ENCODE measurements at regions not wholly inside any gene's neighbourhood (a gene's known extent, or its start where the extent isn't known, plus 50 kb on each side); places are given as distances from the start of the nearest gene placed in this dataset.
A peak's percentile ranks its signal among the peaks of the same experiment; 100 is the strongest.

DNA sequence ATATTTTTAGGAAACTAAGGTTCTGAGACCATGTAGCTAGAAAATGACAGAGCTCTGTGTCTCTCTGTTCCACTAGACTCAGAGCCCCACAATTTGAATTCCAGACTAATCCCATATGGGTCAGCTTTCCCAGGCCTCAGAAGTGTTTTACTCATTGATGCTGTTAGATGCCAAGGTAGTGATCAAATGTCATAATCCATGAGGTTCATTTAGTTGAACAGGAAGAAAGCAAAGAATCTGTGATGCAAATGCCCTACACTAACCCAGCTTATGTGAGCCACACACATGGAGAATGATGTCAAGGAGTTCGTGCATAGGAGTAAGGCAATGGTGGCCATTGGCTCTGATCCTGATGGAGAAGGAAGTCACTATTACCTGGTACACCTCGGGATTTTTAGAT, 363.4 kb upstream of the RARB start:
- H3K27me3 ChIP-seq, result no peaks in the 10 kb centered on the region
- no peaks in the 10 kb centered on the region for H3K9me3 ChIP-seq
- no peaks in the 10 kb centered on the region for H3K4me1 ChIP-seq
- H3K27ac ChIP-seq, result no peak overlapping the region
- DNase-seq (ENCODE audit: low spot score), result no peak
- TF ChIP-seq, protein P1, sequence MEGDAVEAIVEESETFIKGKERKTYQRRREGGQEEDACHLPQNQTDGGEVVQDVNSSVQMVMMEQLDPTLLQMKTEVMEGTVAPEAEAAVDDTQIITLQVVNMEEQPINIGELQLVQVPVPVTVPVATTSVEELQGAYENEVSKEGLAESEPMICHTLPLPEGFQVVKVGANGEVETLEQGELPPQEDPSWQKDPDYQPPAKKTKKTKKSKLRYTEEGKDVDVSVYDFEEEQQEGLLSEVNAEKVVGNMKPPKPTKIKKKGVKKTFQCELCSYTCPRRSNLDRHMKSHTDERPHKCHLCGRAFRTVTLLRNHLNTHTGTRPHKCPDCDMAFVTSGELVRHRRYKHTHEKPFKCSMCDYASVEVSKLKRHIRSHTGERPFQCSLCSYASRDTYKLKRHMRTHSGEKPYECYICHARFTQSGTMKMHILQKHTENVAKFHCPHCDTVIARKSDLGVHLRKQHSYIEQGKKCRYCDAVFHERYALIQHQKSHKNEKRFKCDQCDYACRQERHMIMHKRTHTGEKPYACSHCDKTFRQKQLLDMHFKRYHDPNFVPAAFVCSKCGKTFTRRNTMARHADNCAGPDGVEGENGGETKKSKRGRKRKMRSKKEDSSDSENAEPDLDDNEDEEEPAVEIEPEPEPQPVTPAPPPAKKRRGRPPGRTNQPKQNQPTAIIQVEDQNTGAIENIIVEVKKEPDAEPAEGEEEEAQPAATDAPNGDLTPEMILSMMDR (IDR thresholded peaks at IDR 0.05), result no peak
- no peak overlapping the region for H3K4me3 ChIP-seq
- no peaks in the 10 kb centered on the region for H3K36me3 ChIP-seq

DNA sequence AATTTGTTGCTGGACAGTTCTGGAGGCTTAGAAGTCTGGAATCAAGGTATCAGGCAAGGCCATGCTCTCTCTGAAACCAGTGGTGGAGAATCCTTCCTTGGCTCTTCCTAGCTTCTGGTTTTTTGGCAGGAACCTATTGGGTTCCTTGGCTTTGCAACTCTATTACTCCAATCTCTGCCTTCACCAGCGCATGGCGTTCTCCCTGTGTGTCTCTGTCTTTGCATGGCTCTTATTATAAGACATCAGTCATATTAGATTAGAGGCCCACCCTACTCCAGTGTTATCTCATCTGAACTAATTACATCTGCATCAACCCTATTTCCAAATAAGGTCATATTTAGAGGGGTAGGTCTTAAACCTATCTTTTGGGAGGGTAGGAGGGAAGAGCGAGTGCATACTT, 358.1 kb upstream of the RARB start:
- DNase-seq (ENCODE audit: low spot score), result no peak
- Histone ChIP-seq H3K36me3 (no peaks in the 10 kb centered on the region), H3K27ac (no peak overlapping the region), H3K9me3 (no peaks in the 10 kb centered on the region), H3K4me1 (peaks cover 0 to 12% of the 10 kb centered on the region in 2 donors), H3K4me3 (no peak overlapping the region), H3K27me3 (no peaks in the 10 kb centered on the region)
- TF ChIP-seq, protein P1 (IDR thresholded peaks at IDR 0.05), result no peak

DNA sequence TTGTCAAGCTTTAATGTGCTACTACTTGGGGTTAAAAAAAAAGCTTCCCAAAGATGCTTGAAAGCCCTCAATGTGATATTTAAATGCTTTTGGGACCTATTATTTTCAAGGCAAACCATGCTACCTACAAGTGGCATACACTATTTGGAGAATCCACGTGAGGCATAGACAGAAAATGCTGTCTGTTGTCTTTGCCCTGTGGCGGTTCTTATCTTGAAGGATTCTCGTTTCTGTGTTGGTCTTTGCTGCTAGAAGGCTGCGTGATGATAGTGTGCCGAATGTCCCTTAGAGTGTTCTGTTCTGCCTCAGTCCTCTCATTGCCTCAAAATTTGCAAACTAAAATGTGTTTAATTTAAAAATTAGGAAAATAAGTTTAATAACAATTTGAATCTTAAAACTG, 356.2 kb upstream of the RARB start:
- DNase-seq (ENCODE audit: low spot score), result no peak
- no peaks in the 10 kb centered on the region for H3K9me3 ChIP-seq
- no peak overlapping the region for H3K4me3 ChIP-seq
- peaks cover 0 to 12% of the 10 kb centered on the region in 2 donors for H3K4me1 ChIP-seq
- H3K27me3 ChIP-seq, result no peaks in the 10 kb centered on the region
- no peak overlapping the region for H3K27ac ChIP-seq
- H3K36me3 ChIP-seq, result no peaks in the 10 kb centered on the region
- TF ChIP-seq, protein P1 (IDR thresholded peaks at IDR 0.05), result no peak

DNA sequence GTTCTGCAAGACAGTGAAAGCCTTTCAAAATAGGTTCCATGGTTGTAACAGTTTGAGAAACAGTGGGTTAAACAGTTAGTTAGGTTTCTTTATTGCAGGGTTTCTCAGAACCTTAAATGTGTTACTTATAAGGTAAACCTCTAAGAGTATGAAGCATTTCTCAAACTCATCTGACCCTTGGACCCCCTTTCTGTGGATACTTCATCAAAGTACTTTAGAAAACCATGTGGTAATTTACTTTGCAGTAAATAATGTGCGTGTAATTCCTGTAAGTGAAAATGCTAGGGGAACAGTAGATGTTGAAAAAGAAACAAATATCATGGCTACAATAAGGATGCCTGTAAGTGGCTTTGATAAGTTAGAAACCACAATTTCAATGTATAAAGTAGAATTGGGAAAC, 354.6 kb upstream of the RARB start:
- H3K36me3 ChIP-seq, result no peaks in the 10 kb centered on the region
- no peaks in the 10 kb centered on the region for H3K9me3 ChIP-seq
- DNase-seq (ENCODE audit: low spot score), result no peak
- no peak overlapping the region for H3K27ac ChIP-seq
- no peaks in the 10 kb centered on the region for H3K27me3 ChIP-seq
- TF ChIP-seq, protein P1 (IDR thresholded peaks at IDR 0.05), result no peak
- H3K4me3 ChIP-seq, result no peak overlapping the region
- H3K4me1 ChIP-seq, result peaks cover 0 to 12% of the 10 kb centered on the region in 2 donors

DNA sequence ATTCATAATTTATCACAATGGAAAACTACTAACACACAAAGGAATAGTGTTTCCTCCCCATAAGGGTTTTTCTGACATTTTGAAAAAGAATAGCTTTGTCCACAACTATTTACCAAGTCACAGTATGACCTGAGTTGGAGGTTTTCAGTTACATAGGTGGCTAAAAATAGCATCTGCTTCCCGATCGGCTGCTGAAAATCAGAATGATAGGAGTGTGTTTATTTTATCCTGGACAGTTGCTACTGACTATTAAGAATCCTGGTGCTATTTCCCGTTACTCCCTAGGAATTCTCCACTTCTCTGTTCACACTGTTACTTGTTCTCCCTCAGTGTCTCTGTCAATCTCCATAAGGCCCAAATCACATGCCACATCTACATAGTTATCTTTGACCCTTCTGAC, 353.9 kb upstream of the RARB start:
- peaks cover 0 to 12% of the 10 kb centered on the region in 2 donors for H3K4me1 ChIP-seq
- DNase-seq (ENCODE audit: low spot score), result no peak
- H3K27me3 ChIP-seq, result no peaks in the 10 kb centered on the region
- TF ChIP-seq, protein P1 (IDR thresholded peaks at IDR 0.05), result no peak
- H3K27ac ChIP-seq, result peak overlapping the region in 1 of 2 donors; percentile 1
- no peaks in the 10 kb centered on the region for H3K9me3 ChIP-seq
- no peak overlapping the region for H3K4me3 ChIP-seq
- no peaks in the 10 kb centered on the region for H3K36me3 ChIP-seq

DNA sequence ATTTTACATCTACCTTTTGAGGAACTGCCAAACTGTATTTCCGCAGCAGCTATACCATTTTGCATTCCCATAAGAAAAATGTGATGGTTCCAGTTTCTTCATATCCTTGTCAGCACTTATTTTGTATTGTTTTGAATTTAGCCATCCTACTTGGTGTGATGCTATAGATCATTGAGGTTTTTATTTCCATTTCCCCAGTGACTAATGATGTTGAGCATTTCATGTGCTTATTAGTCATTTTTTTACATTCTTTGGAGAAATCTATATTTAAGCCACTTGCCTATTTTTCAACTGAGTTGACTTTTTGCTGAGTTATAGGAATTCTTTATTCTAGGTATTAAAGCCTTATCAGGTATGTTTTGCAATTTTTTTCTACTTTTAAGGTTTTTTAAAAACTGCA, 347.6 kb upstream of the RARB start:
- Histone ChIP-seq H3K9me3 (no peaks in the 10 kb centered on the region), H3K4me3 (no peak overlapping the region), H3K27ac (no peak overlapping the region), H3K36me3 (no peaks in the 10 kb centered on the region), H3K4me1 (no peaks in the 10 kb centered on the region), H3K27me3 (no peaks in the 10 kb centered on the region)
- DNase-seq (ENCODE audit: low spot score), result no peak
- TF ChIP-seq, protein P1 (IDR thresholded peaks at IDR 0.05), result no peak

Measured in right atrium auricular region (tissue), 2 donors.